Naive thymus-derived CD4-positive, alpha-beta T cell (primary cell): ENCODE measurements at regions not wholly inside any gene's neighbourhood (a gene's known extent, or its start where the extent isn't known, plus 50 kb on each side); places are given as distances from the start of the nearest gene placed in this dataset.

ENCODE experiments used
- ATAC-seq: fragments of 150-1000 bp; cut with Tn5 transposase; 2 replicates; pipeline ENCODE4 v1.10.0; 2021; ENCODE audit warnings: mild to moderate bottlenecking, moderate library complexity
- CTCF ChIA-PET: fragments of 350-600 bp; sonication (Branson Sonifier 250); formaldehyde crosslinking; loops from one replicate; lab custom pipeline; 2021; ENCODE audit warnings: antibody characterized with exemption; lab: Charles Lee
- POLR2A ChIA-PET: fragments of 350-600 bp; sonication (Branson Sonifier 250); formaldehyde crosslinking; loops from one replicate; lab custom pipeline; 2021; ENCODE audit warnings: antibody characterized with exemption, inconsistent platforms; lab: Charles Lee
- DNase-seq, 9 donors: peaks; one replicate each; pipeline versions ENCODE4 v3.0.0 to v3.0.0-alpha.2; 2020 to 2022; ENCODE audit warnings: mixed read lengths in 1 of 9
- H3K27ac ChIP-seq: one replicate; pipeline ENCODE4 v1.7.0; 2013; ENCODE audit warnings: mild to moderate bottlenecking, low read depth, low read length, moderate library complexity
- H3K27me3 ChIP-seq, 2 donors: one replicate each; pipeline ENCODE4 v1.7.0; 2013; ENCODE audit warnings: low read length in 2 of 2, mild to moderate bottlenecking in 2 of 2, moderate library complexity in 2 of 2; ENCODE audit not compliant: control insufficient read depth in 2 of 2, insufficient read depth in 2 of 2
- H3K36me3 ChIP-seq, 3 experiments: 1 replicate in 2 of 3; 2 replicates in 1 of 3; pipeline ENCODE4 v1.7.0; 2013; ENCODE audit warnings: low read length in 3 of 3, mild to moderate bottlenecking in 3 of 3, moderate library complexity in 1 of 3; ENCODE audit not compliant: insufficient read depth in 3 of 3, control insufficient read depth in 2 of 3
- H3K4me1 ChIP-seq, 2 donors: one replicate each; pipeline ENCODE4 v1.7.0; 2013; ENCODE audit warnings: low read length in 2 of 2, mild to moderate bottlenecking in 2 of 2, moderate library complexity in 1 of 2; ENCODE audit not compliant: control insufficient read depth in 2 of 2, insufficient read depth in 2 of 2
- H3K4me3 ChIP-seq: 2 replicates; pipeline ENCODE4 v1.7.0; 2013; ENCODE audit warnings: mild to moderate bottlenecking, low read length
- H3K9me3 ChIP-seq, 3 experiments: 1 replicate in 2 of 3; 2 replicates in 1 of 3; pipeline ENCODE4 v1.7.0; 2013; ENCODE audit warnings: low read length in 3 of 3; ENCODE audit not compliant: control insufficient read depth in 2 of 3
- H3K27ac Mint-ChIP-seq, 9 donors: one replicate each; pipeline ENCODE4 v1.8.0; 2020 to 2022; ENCODE audit warnings: mixed read lengths in 9 of 9, mild to moderate bottlenecking in 8 of 9, moderate library complexity in 5 of 9, inconsistent platforms in 2 of 9
- H3K27me3 Mint-ChIP-seq, 5 donors: one replicate each; pipeline ENCODE4 v1.8.0; 2021 to 2022; ENCODE audit warnings: mixed read lengths in 5 of 5, mild to moderate bottlenecking in 1 of 5
- H3K36me3 Mint-ChIP-seq, 5 donors: one replicate each; pipeline ENCODE4 v1.8.0; 2020 to 2022; ENCODE audit warnings: mixed read lengths in 5 of 5, mild to moderate bottlenecking in 3 of 5, inconsistent platforms in 1 of 5
- H3K4me1 Mint-ChIP-seq, 7 donors: one replicate each; pipeline ENCODE4 v1.8.0; 2020 to 2022; ENCODE audit warnings: mixed read lengths in 7 of 7, mild to moderate bottlenecking in 3 of 7, inconsistent platforms in 1 of 7
- H3K4me3 Mint-ChIP-seq, 10 donors: one replicate each; pipeline ENCODE4 v1.8.0; 2020 to 2022; ENCODE audit warnings: mild to moderate bottlenecking in 10 of 10, mixed read lengths in 10 of 10, moderate library complexity in 6 of 10, inconsistent platforms in 2 of 10
- H3K9me3 Mint-ChIP-seq, 11 donors: one replicate each; pipeline ENCODE4 v1.8.0; 2020 to 2022; ENCODE audit warnings: mixed read lengths in 11 of 11, mild to moderate bottlenecking in 4 of 11, inconsistent platforms in 1 of 11, moderate library complexity in 1 of 11
- intact Hi-C, 2 donors: fragments of 100-400 bp; cut with micrococcal nuclease; formaldehyde crosslinking; loops; one replicate each; pipeline ENCODE4 v1.15.1; 2023

- DNase-seq (no peak), ATAC-seq (no peak)
- Mint-ChIP-seq H3K4me3 (no peak overlapping the region), H3K9me3 (peaks cover 0 to 6% (median 1%) of the 10 kb centered on the region in 11 donors), H3K36me3 (no peaks in the 10 kb centered on the region), H3K27me3 (peaks cover 0 to 5% (median 0%) of the 10 kb centered on the region in 5 donors), H3K4me1 (no peaks in the 10 kb centered on the region), H3K27ac (no peak overlapping the region)
- Histone ChIP-seq H3K4me3 (no peak overlapping the region), H3K27ac (no peak overlapping the region), H3K27me3 (no peaks in the 10 kb centered on the region), H3K9me3 (no peaks in the 10 kb centered on the region), H3K36me3 (no peaks in the 10 kb centered on the region), H3K4me1 (no peaks in the 10 kb centered on the region)
- CTCF ChIA-PET, result no interaction called here
- POLR2A ChIA-PET, result no interaction called here
- intact Hi-C loops, result no loop called here
Observed at GRCh38 chr1:219744652-219745469, 132.0 kb upstream of the ZC3H11B start.

- POLR2A ChIA-PET, result no interaction called here
- H3K36me3 ChIP-seq, result no peaks in the 10 kb centered on the region
- H3K27ac ChIP-seq, result no peak overlapping the region
- H3K4me3 ChIP-seq, result no peak overlapping the region
- no peaks in the 10 kb centered on the region for H3K27me3 ChIP-seq
- no peaks in the 10 kb centered on the region for H3K9me3 ChIP-seq
- H3K4me1 ChIP-seq, result no peaks in the 10 kb centered on the region
- intact Hi-C loops, result no loop called here
- ATAC-seq (no peak), DNase-seq (no peak)
- no peak overlapping the region for H3K27ac Mint-ChIP-seq
- no peaks in the 10 kb centered on the region for H3K4me1 Mint-ChIP-seq
- H3K27me3 Mint-ChIP-seq, result peaks cover 0 to 5% (median 0%) of the 10 kb centered on the region in 5 donors
- CTCF ChIA-PET, result no interaction called here
- H3K4me3 Mint-ChIP-seq, result no peak overlapping the region
- H3K36me3 Mint-ChIP-seq, result no peaks in the 10 kb centered on the region
- peaks cover 0 to 12% (median 4%) of the 10 kb centered on the region in 11 donors for H3K9me3 Mint-ChIP-seq
Observed at GRCh38 chr1:219741011-219741970, 128.4 kb upstream of the ZC3H11B start.

GRCh38 chr1:219733511-219734174 is 120.7 kb upstream of the ZC3H11B start:
- intact Hi-C loops, result no loop called here
- H3K4me1 Mint-ChIP-seq, result no peaks in the 10 kb centered on the region
- H3K4me3 Mint-ChIP-seq, result no peak overlapping the region

GRCh38 chr1:219732814-219733491 is 120.0 kb upstream of the ZC3H11B start:
- ATAC-seq (no peak), DNase-seq (no peak)
- no peaks in the 10 kb centered on the region for H3K36me3 ChIP-seq
- Mint-ChIP-seq H3K4me3 (no peak overlapping the region), H3K27me3 (peaks cover 0 to 3% (median 0%) of the 10 kb centered on the region in 5 donors), H3K27ac (no peak overlapping the region), H3K9me3 (peaks cover 6 to 25% (median 12%) of the 10 kb centered on the region in 11 donors), H3K36me3 (no peaks in the 10 kb centered on the region), H3K4me1 (no peaks in the 10 kb centered on the region)
- CTCF ChIA-PET, result no interaction called here
- intact Hi-C loops, result no loop called here
- no peak overlapping the region for H3K4me3 ChIP-seq
- no peaks in the 10 kb centered on the region for H3K4me1 ChIP-seq
- H3K27me3 ChIP-seq, result no peaks in the 10 kb centered on the region
- H3K27ac ChIP-seq, result no peak overlapping the region
- no peaks in the 10 kb centered on the region for H3K9me3 ChIP-seq
- POLR2A ChIA-PET, result interaction anchor here (0.8 kb wide), 1 partner anchor 18 kb away, joined by 3 read pairs; no protein-coding TSS in a partner anchor

More at GRCh38 chr1:219733511-219734174, 120.7 kb upstream of the ZC3H11B start:
- H3K27me3 ChIP-seq, result no peaks in the 10 kb centered on the region
- H3K36me3 ChIP-seq, result no peaks in the 10 kb centered on the region
- ChIA-PET POLR2A (interaction anchor here (0.8 kb wide), 1 partner anchor 17 kb away, joined by 3 read pairs; no protein-coding TSS in a partner anchor), CTCF (no interaction called here)
- Mint-ChIP-seq H3K27ac (no peak overlapping the region), H3K36me3 (no peaks in the 10 kb centered on the region), H3K9me3 (peaks cover 2 to 19% (median 6%) of the 10 kb centered on the region in 11 donors), H3K27me3 (peaks cover 0 to 3% (median 0%) of the 10 kb centered on the region in 5 donors)
- no peaks in the 10 kb centered on the region for H3K4me1 ChIP-seq
- ATAC-seq, result no peak
- DNase-seq, result no peak
- no peak overlapping the region for H3K4me3 ChIP-seq
- H3K9me3 ChIP-seq, result no peaks in the 10 kb centered on the region
- no peak overlapping the region for H3K27ac ChIP-seq

GRCh38 chr1:219731771-219732170 is 118.9 kb upstream of the ZC3H11B start:
- Histone ChIP-seq H3K36me3 (no peaks in the 10 kb centered on the region), H3K27me3 (no peaks in the 10 kb centered on the region), H3K4me1 (no peaks in the 10 kb centered on the region), H3K27ac (no peak overlapping the region), H3K4me3 (no peak overlapping the region), H3K9me3 (peaks cover 0 to 2% (median 0%) of the 10 kb centered on the region in 3 experiments)
- no peaks in the 10 kb centered on the region for H3K4me1 Mint-ChIP-seq
- H3K36me3 Mint-ChIP-seq, result no peaks in the 10 kb centered on the region
- peaks cover 0 to 3% (median 0%) of the 10 kb centered on the region in 5 donors for H3K27me3 Mint-ChIP-seq
- H3K9me3 Mint-ChIP-seq, result peaks cover 6 to 29% (median 17%) of the 10 kb centered on the region in 11 donors
- DNase-seq, result no peak
- ChIA-PET CTCF (no interaction called here), POLR2A (no interaction called here)
- no peak overlapping the region for H3K4me3 Mint-ChIP-seq
- intact Hi-C loops, result no loop called here
- ATAC-seq, result no peak
- H3K27ac Mint-ChIP-seq, result no peak overlapping the region
